ENCODE measurements at regions not wholly inside any gene's neighbourhood (a gene's known extent, or its start where the extent isn't known, plus 50 kb on each side); places are given as distances from the start of the nearest gene placed in this dataset.
"Not testable (repeated sequence)": the region's sequence is repeated elsewhere in the genome, so short reads cannot be mapped to it uniquely, and the experiment has no call there.

GRCh38 chr9:62837254-62837911, 1647.5 kb downstream of the SPATA31A7 start:
- H3K79me2 ChIP-seq (ENCODE audit: control insufficient read depth, insufficient read depth, low read length); H2AFZ ChIP-seq (ENCODE audit: low read length); H4K20me1 ChIP-seq (ENCODE audit: control insufficient read depth, extremely low read depth, insufficient read depth, low read length); H3K36me3 ChIP-seq (ENCODE audit: control insufficient read depth, insufficient read depth, low read length); H3K9ac ChIP-seq (ENCODE audit: insufficient read depth, low read length); H3K9me3 ChIP-seq (ENCODE audit: control insufficient read depth, insufficient read depth, low read depth, low read length); H3K27ac ChIP-seq (ENCODE audit: insufficient read depth, low read length); H3K4me1 ChIP-seq (ENCODE audit: control insufficient read depth, extremely low read depth, insufficient read depth, low read length); H3K27me3 ChIP-seq (ENCODE audit: control insufficient read depth, insufficient read depth, low read length); H3K4me2 ChIP-seq (ENCODE audit: extremely low read depth, insufficient read depth, low read length): not testable (repeated sequence)
- DNase-seq (ENCODE audit: low read depth in 2 of 2) = peak; percentile 6 to 51
- peak overlapping the region in 1 of 4 experiments; percentile 60 for H3K4me3 ChIP-seq (replicated peaks in 1 of 4; ENCODE audit: control extremely low read depth in 1 of 4, insufficient read depth in 1 of 4, low read depth in 3 of 4, low read length in 4 of 4)
- TF ChIP-seq EZH2 (IDR thresholded peaks at IDR 0.05; ENCODE audit: low read length, missing control alignments) = peak; percentile 43

- Histone ChIP-seq H3K4me3 (replicated peaks in 1 of 4; ENCODE audit: control extremely low read depth in 1 of 4, insufficient read depth in 1 of 4, low read depth in 3 of 4, low read length in 4 of 4) (peak overlapping the region; percentile 31 to 60 (median 52)), H2AFZ (ENCODE audit: low read length) (peak overlapping the region; percentile 86)
- not testable (repeated sequence) for H3K27ac ChIP-seq (ENCODE audit: insufficient read depth, low read length)
These were observed 1648.3 kb downstream of the SPATA31A7 start for GRCh38 chr9:62838024-62838718.

GRCh38 chr9:62839168-62839567, 1649.3 kb downstream of the SPATA31A7 start:
- H3K4me1 ChIP-seq (ENCODE audit: control insufficient read depth, extremely low read depth, insufficient read depth, low read length); H3K36me3 ChIP-seq (ENCODE audit: control insufficient read depth, insufficient read depth, low read length); H4K20me1 ChIP-seq (ENCODE audit: control insufficient read depth, extremely low read depth, insufficient read depth, low read length); H3K27ac ChIP-seq (ENCODE audit: insufficient read depth, low read length); H3K4me3 ChIP-seq (replicated peaks in 1 of 4; ENCODE audit: control extremely low read depth in 1 of 4, insufficient read depth in 1 of 4, low read depth in 3 of 4, low read length in 4 of 4); DNase-seq (ENCODE audit: low read depth in 2 of 2); H2AFZ ChIP-seq (ENCODE audit: low read length); H3K4me2 ChIP-seq (ENCODE audit: extremely low read depth, insufficient read depth, low read length); H3K9me3 ChIP-seq (ENCODE audit: control insufficient read depth, insufficient read depth, low read depth, low read length); H3K27me3 ChIP-seq (ENCODE audit: control insufficient read depth, insufficient read depth, low read length); H3K9ac ChIP-seq (ENCODE audit: insufficient read depth, low read length); H3K79me2 ChIP-seq (ENCODE audit: control insufficient read depth, insufficient read depth, low read length): not testable (repeated sequence)

More at GRCh38 chr9:62838024-62838718, 1648.3 kb downstream of the SPATA31A7 start:
- H3K4me1 ChIP-seq (ENCODE audit: control insufficient read depth, extremely low read depth, insufficient read depth, low read length); H3K9me3 ChIP-seq (ENCODE audit: control insufficient read depth, insufficient read depth, low read depth, low read length); H3K79me2 ChIP-seq (ENCODE audit: control insufficient read depth, insufficient read depth, low read length); H4K20me1 ChIP-seq (ENCODE audit: control insufficient read depth, extremely low read depth, insufficient read depth, low read length); H3K9ac ChIP-seq (ENCODE audit: insufficient read depth, low read length); H3K27me3 ChIP-seq (ENCODE audit: control insufficient read depth, insufficient read depth, low read length); H3K36me3 ChIP-seq (ENCODE audit: control insufficient read depth, insufficient read depth, low read length): not testable (repeated sequence)
- peak; percentile 60 for TF ChIP-seq EZH2 (IDR thresholded peaks at IDR 0.05; ENCODE audit: low read length, missing control alignments)
- H3K4me2 ChIP-seq (ENCODE audit: extremely low read depth, insufficient read depth, low read length) = peak overlapping the region; percentile 68
- peak; percentile 87 to 92 for DNase-seq (ENCODE audit: low read depth in 2 of 2)

- H2AFZ ChIP-seq (ENCODE audit: low read length); H3K27ac ChIP-seq (ENCODE audit: insufficient read depth, low read length); H3K4me3 ChIP-seq (replicated peaks in 1 of 4; ENCODE audit: control extremely low read depth in 1 of 4, insufficient read depth in 1 of 4, low read depth in 3 of 4, low read length in 4 of 4); H4K20me1 ChIP-seq (ENCODE audit: control insufficient read depth, extremely low read depth, insufficient read depth, low read length); H3K27me3 ChIP-seq (ENCODE audit: control insufficient read depth, insufficient read depth, low read length); H3K9me3 ChIP-seq (ENCODE audit: control insufficient read depth, insufficient read depth, low read depth, low read length); H3K4me1 ChIP-seq (ENCODE audit: control insufficient read depth, extremely low read depth, insufficient read depth, low read length); DNase-seq (ENCODE audit: low read depth in 2 of 2); H3K36me3 ChIP-seq (ENCODE audit: control insufficient read depth, insufficient read depth, low read length); H3K9ac ChIP-seq (ENCODE audit: insufficient read depth, low read length); H3K79me2 ChIP-seq (ENCODE audit: control insufficient read depth, insufficient read depth, low read length); H3K4me2 ChIP-seq (ENCODE audit: extremely low read depth, insufficient read depth, low read length): not testable (repeated sequence)
These were observed 1653.3 kb downstream of the SPATA31A7 start for GRCh38 chr9:62843145-62843544.

GRCh38 chr9:62843706-62844290, 1654.0 kb downstream of the SPATA31A7 start:
- H3K4me1 ChIP-seq (ENCODE audit: control insufficient read depth, extremely low read depth, insufficient read depth, low read length); H4K20me1 ChIP-seq (ENCODE audit: control insufficient read depth, extremely low read depth, insufficient read depth, low read length); H3K9ac ChIP-seq (ENCODE audit: insufficient read depth, low read length); H3K27ac ChIP-seq (ENCODE audit: insufficient read depth, low read length); H3K9me3 ChIP-seq (ENCODE audit: control insufficient read depth, insufficient read depth, low read depth, low read length); H3K4me2 ChIP-seq (ENCODE audit: extremely low read depth, insufficient read depth, low read length); H2AFZ ChIP-seq (ENCODE audit: low read length); H3K27me3 ChIP-seq (ENCODE audit: control insufficient read depth, insufficient read depth, low read length); H3K36me3 ChIP-seq (ENCODE audit: control insufficient read depth, insufficient read depth, low read length); H3K4me3 ChIP-seq (replicated peaks in 1 of 4; ENCODE audit: control extremely low read depth in 1 of 4, insufficient read depth in 1 of 4, low read depth in 3 of 4, low read length in 4 of 4); H3K79me2 ChIP-seq (ENCODE audit: control insufficient read depth, insufficient read depth, low read length); DNase-seq (ENCODE audit: low read depth in 2 of 2): not testable (repeated sequence)

- not testable (repeated sequence) for H2AFZ ChIP-seq (ENCODE audit: low read length); DNase-seq (ENCODE audit: low read depth in 2 of 2); H3K9ac ChIP-seq (ENCODE audit: insufficient read depth, low read length); H3K4me2 ChIP-seq (ENCODE audit: extremely low read depth, insufficient read depth, low read length); H3K27me3 ChIP-seq (ENCODE audit: control insufficient read depth, insufficient read depth, low read length); H3K36me3 ChIP-seq (ENCODE audit: control insufficient read depth, insufficient read depth, low read length); H3K79me2 ChIP-seq (ENCODE audit: control insufficient read depth, insufficient read depth, low read length); H3K27ac ChIP-seq (ENCODE audit: insufficient read depth, low read length); H4K20me1 ChIP-seq (ENCODE audit: control insufficient read depth, extremely low read depth, insufficient read depth, low read length); H3K9me3 ChIP-seq (ENCODE audit: control insufficient read depth, insufficient read depth, low read depth, low read length); H3K4me1 ChIP-seq (ENCODE audit: control insufficient read depth, extremely low read depth, insufficient read depth, low read length); H3K4me3 ChIP-seq (replicated peaks in 1 of 4; ENCODE audit: control extremely low read depth in 1 of 4, insufficient read depth in 1 of 4, low read depth in 3 of 4, low read length in 4 of 4)
These were observed 1654.9 kb downstream of the SPATA31A7 start for GRCh38 chr9:62844681-62845185.

All from fibroblast of lung (primary cell).